K562 (cell line): ENCODE measurements at regions not wholly inside any gene's neighbourhood (a gene's known extent, or its start where the extent isn't known, plus 50 kb on each side); places are given as distances from the start of the nearest gene placed in this dataset.

Source experiments
- ATAC-seq: fragments of 200-7000 bp; cut with Tn5 transposase; 3 replicates; pipeline ENCODE4 v1.9.1; 2020; ENCODE audit warnings: moderate library complexity
- BruUV-seq: library from RNA; stranded (reverse); fragments of 400-500 nt; replicated peaks from 2 replicates; lab custom pipeline; 2021; lab: Mats Ljungman, UMichigan
- CTCF ChIA-PET: fragments of 300-600 bp; formaldehyde crosslinking; extraction: SDS; loops from one replicate; lab custom pipeline; 2021; ENCODE audit warnings: low intra/inter-chr PET ratio; lab: Yijun Ruan, JAX
- POLR2A ChIA-PET: fragments of 300-600, 350-650 bp; sonication (Branson Sonifier 250); formaldehyde crosslinking; extraction: SDS; loops from one replicate; lab custom pipeline; 2021; ENCODE audit warnings: antibody characterized with exemption, inconsistent platforms; lab: Yijun Ruan, JAX
- DNase-seq, 4 experiments: peaks; one replicate each; pipeline versions ENCODE4 v3.0.0 to v3.0.0-alpha.2; 2011 to 2018; ENCODE audit warnings: low spot score in 3 of 4, mixed read lengths in 3 of 4; ENCODE audit errors: extremely low read depth in 1 of 4
- FAIRE-seq: peaks from 2 replicates; lab custom pipeline; 2011; peaks lifted over from hg19 to GRCh38; lab: Jason Lieb, UNC
- H2AFZ ChIP-seq: 2 replicates; pipeline ENCODE4 v1.6.0; 2011; ENCODE audit warnings: low read depth, low read length, control low read depth, inconsistent platforms
- H3K27ac ChIP-seq: fragments of 200-600 bp; 3 replicates; pipeline ENCODE4 v1.8.0; 2011; ENCODE audit warnings: low read depth, mild to moderate bottlenecking, control low read depth, inconsistent platforms, low read length, moderate library complexity, mixed read lengths; ENCODE audit errors: extremely low read depth
- H3K27me3 ChIP-seq, 2 experiments: fragments of 300-600 bp in 1 of 2; 2 replicates in 1 of 2; 3 replicates in 1 of 2; pipeline versions ENCODE4 v1.6.0 to v1.8.0; 2011; ENCODE audit warnings: inconsistent platforms in 2 of 2, low read length in 2 of 2, mild to moderate bottlenecking in 1 of 2, mixed read lengths in 1 of 2, moderate library complexity in 1 of 2; ENCODE audit not compliant: control insufficient read depth in 2 of 2, insufficient read depth in 2 of 2
- H3K36me3 ChIP-seq: fragments of 300-600 bp; 3 replicates; pipeline ENCODE4 v1.8.0; 2011; ENCODE audit warnings: mild to moderate bottlenecking, low read length, inconsistent platforms; ENCODE audit not compliant: control insufficient read depth, insufficient read depth
- H3K4me1 ChIP-seq, 2 experiments: fragments of 200-600 bp in 1 of 2; replicated peaks in 1 of 2; 2 replicates in 1 of 2; 3 replicates in 1 of 2; pipeline versions ENCODE4 v1.5.1 to v1.8.0; 2011; ENCODE audit warnings: inconsistent platforms in 2 of 2, low read length in 2 of 2, mild to moderate bottlenecking in 1 of 2, mixed read lengths in 1 of 2, moderate library complexity in 1 of 2; ENCODE audit not compliant: control insufficient read depth in 2 of 2, insufficient read depth in 2 of 2
- H3K4me2 ChIP-seq: 2 replicates; pipeline ENCODE4 v1.6.1; 2011; ENCODE audit warnings: low read length, control low read depth, inconsistent platforms, mixed read lengths; ENCODE audit not compliant: insufficient read depth
- H3K4me3 ChIP-seq: fragments of 200-600 bp; sonication (generic), shearing (Covaris generic); 2 replicates; pipeline ENCODE4 v1.5.1; 2016; ENCODE audit warnings: control low read depth, inconsistent platforms
- H3K79me2 ChIP-seq: fragments of 200-600 bp; 3 replicates; pipeline ENCODE4 v1.8.0; 2011; ENCODE audit warnings: low read length, inconsistent platforms; ENCODE audit not compliant: control insufficient read depth, insufficient read depth
- H3K9ac ChIP-seq, 2 experiments: 2 replicates each; pipeline versions ENCODE4 v1.6.0 to v1.6.1; 2011; ENCODE audit warnings: low read depth in 2 of 2, low read length in 2 of 2, control low read depth in 1 of 2, inconsistent platforms in 1 of 2, mild to moderate bottlenecking in 1 of 2, mixed read lengths in 1 of 2; ENCODE audit not compliant: insufficient read depth in 1 of 2
- H3K9me1 ChIP-seq: one replicate; pipeline ENCODE4 v1.6.0; 2011; ENCODE audit warnings: inconsistent platforms, mild to moderate bottlenecking, low read length, moderate library complexity; ENCODE audit not compliant: control insufficient read depth, insufficient read depth
- H3K9me3 ChIP-seq: replicated peaks from 2 replicates; pipeline ENCODE4 v1.5.1; 2011; ENCODE audit warnings: low read depth, low read length, inconsistent platforms; ENCODE audit not compliant: control insufficient read depth, insufficient read depth
- H4K20me1 ChIP-seq: replicated peaks from 2 replicates; pipeline ENCODE4 v1.6.1; 2011; ENCODE audit warnings: low read length, inconsistent platforms, mixed read lengths; ENCODE audit not compliant: control insufficient read depth, insufficient read depth
- CCNT2 ChIP-seq: IDR thresholded peaks from 2 replicates; pipeline ENCODE4 v1.6.1; 2011; ENCODE audit warnings: borderline replicate concordance, low read depth, mild to moderate bottlenecking, moderate library complexity, mixed read lengths, low read length; ENCODE audit not compliant: insufficient read length; ENCODE audit errors: extremely low read depth
- NR3C1 ChIP-seq: sonication (generic); formaldehyde crosslinking; IDR thresholded peaks from 2 replicates; pipeline ENCODE4 v1.8.1; 2022; ENCODE audit warnings: missing genetic modification reagents
- ZNF133 ChIP-seq: fragments of 250-450 bp; sonication (Bioruptor Pico); IDR thresholded peaks from 2 replicates; pipeline ENCODE4 v1.4.0; 2020; ENCODE audit warnings: mild to moderate bottlenecking
- WGBS: fragments of 100-300 bp; shearing (Covaris generic); methylation state at CpG from one replicate; pipeline ENCODE4 v1.1.6; 2016; ENCODE audit warnings: low coverage, mixed read lengths; ENCODE audit not compliant: insufficient coverage; ENCODE audit errors: missing lambda C conversion rate; 5-methylcytosine and 5-hydroxymethylcytosine counted together
- in situ Hi-C: fragments of 300-500 bp; cut with MboI; formaldehyde crosslinking; loops from 4 replicates; pipeline ENCODE4 v1.15.0; 2018; ENCODE audit warnings: inconsistent platforms, mixed read lengths
- intact Hi-C: fragments of 100-400 bp; cut with micrococcal nuclease; formaldehyde crosslinking; loops from 2 replicates; pipeline ENCODE4 v1.14.2; 2022
- TF ChIP-seq, protein P1 (sequence below): sonication (generic); formaldehyde crosslinking; IDR thresholded peaks from 2 replicates; pipeline ENCODE4 v1.8.0; 2022; ENCODE audit warnings: mild to moderate bottlenecking, missing genetic modification reagents
- TF ChIP-seq, protein P2 (sequence below): fragments of 450-650 bp; conservative IDR thresholded peaks from 2 replicates; pipeline ENCODE4 v1.6.1; 2016; ENCODE audit warnings: missing genetic modification characterization, low read depth, mild to moderate bottlenecking, missing compliant biosample characterization, moderate library complexity
- TF ChIP-seq, protein P3 (sequence below): fragments of 250-450 bp; sonication (Bioruptor Pico); IDR thresholded peaks from 2 replicates; pipeline ENCODE4 v1.8.0; 2022; ENCODE audit warnings: inconsistent platforms
- TF ChIP-seq, protein P4 (sequence below): sonication (generic); formaldehyde crosslinking; IDR thresholded peaks from 2 replicates; pipeline ENCODE4 v1.8.1; 2023; ENCODE audit warnings: missing genetic modification reagents, mild to moderate bottlenecking, borderline replicate concordance

DNA sequence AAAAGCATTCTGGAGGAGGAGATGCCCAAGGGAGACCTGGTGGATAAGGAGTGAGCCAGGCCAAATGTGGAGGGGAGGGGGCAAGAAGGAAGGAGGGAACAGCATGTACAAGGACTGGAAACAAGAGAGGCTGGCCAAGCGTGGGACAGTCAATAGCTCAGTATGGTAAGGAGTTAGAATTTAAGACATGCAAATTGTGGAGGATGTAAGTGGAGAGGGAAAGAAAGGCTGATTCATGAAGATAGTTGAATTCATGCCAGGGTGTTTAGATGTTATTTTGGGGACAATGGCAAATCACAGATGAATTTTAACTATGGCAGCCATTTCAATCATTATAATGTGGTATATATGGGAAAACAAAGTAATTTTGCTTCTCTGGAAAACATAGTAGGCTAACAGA, 462.3 kb downstream of the MEIS1 start:
- TF ChIP-seq NR3C1 (CRISPR knock-in tag) (no peak), CCNT2 (no peak)
- no peaks in the 10 kb centered on the region for H3K79me2 ChIP-seq
- H3K9ac ChIP-seq = no peak overlapping the region
- H3K4me2 ChIP-seq = no peak overlapping the region
- no peak for FAIRE-seq
- H3K9me3 ChIP-seq = no peaks in the 10 kb centered on the region
- WGBS = 0% methylated on average over 1 of the region's 1 CpG
- H3K27ac ChIP-seq = no peak overlapping the region
- no peaks in the 10 kb centered on the region for H3K4me1 ChIP-seq
- no peak for DNase-seq
- no peak overlapping the region for H2AFZ ChIP-seq
- no peak for ATAC-seq
- no peaks in the 10 kb centered on the region for H3K9me1 ChIP-seq
- H4K20me1 ChIP-seq = no peaks in the 10 kb centered on the region
- no peaks in the 10 kb centered on the region for H3K27me3 ChIP-seq
- no TSS peak for BruUV-seq
- CTCF ChIA-PET = no interaction called here
- intact Hi-C loops (no loop called here), in situ Hi-C loops (no loop called here)
- H3K4me3 ChIP-seq = no peak overlapping the region
- H3K36me3 ChIP-seq = no peaks in the 10 kb centered on the region
- POLR2A ChIA-PET = no interaction called here

DNA sequence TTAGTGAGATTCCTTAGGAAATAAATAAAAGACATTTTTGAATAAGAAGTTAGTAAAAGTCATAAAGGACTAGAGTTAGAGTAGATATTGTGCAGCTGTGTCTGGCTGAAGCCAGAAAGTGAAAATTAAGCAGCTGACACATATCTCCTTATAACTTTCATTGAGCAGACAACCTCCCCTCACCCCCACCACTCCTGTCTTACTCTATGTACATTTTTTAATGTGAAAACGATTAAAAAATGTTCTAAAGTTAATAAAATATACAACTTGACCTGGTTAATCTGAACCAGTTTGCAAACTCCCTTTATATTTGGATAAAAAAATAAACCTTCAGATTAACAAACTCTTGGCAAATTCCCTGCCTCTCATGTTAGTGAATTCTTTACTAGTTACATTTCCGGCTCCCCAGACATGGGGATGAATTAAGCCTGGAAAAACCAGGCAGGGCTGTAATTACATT, 462.8 kb downstream of the MEIS1 start:
- no peak overlapping the region for H3K4me3 ChIP-seq
- no TSS peak for BruUV-seq
- H3K36me3 ChIP-seq = no peaks in the 10 kb centered on the region
- no peaks in the 10 kb centered on the region for H3K79me2 ChIP-seq
- WGBS = 0% methylated on average over 2 of the region's 2 CpGs
- H2AFZ ChIP-seq = no peak overlapping the region
- H3K27ac ChIP-seq = no peak overlapping the region
- ATAC-seq (no peak), FAIRE-seq (no peak), DNase-seq (no peak)
- no peaks in the 10 kb centered on the region for H3K9me3 ChIP-seq
- in situ Hi-C loops (no loop called here), intact Hi-C loops (no loop called here)
- H4K20me1 ChIP-seq = no peaks in the 10 kb centered on the region
- no peaks in the 10 kb centered on the region for H3K27me3 ChIP-seq
- H3K9ac ChIP-seq = no peak overlapping the region
- no peaks in the 10 kb centered on the region for H3K9me1 ChIP-seq
- no peaks in the 10 kb centered on the region for H3K4me1 ChIP-seq
- no peak overlapping the region for H3K4me2 ChIP-seq
- ChIA-PET POLR2A (no interaction called here), CTCF (no interaction called here)
- TF ChIP-seq, protein P1, sequence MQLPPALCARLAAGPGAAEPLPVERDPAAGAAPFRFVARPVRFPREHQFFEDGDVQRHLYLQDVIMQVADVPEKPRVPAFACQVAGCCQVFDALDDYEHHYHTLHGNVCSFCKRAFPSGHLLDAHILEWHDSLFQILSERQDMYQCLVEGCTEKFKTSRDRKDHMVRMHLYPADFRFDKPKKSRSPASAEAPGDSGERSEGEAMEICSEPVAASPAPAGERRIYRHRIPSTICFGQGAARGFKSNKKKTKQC (CRISPR knock-in tag) = no peak
- no peak for TF ChIP-seq ZNF133 (CRISPR knock-in tag)
- TF ChIP-seq, protein P2, sequence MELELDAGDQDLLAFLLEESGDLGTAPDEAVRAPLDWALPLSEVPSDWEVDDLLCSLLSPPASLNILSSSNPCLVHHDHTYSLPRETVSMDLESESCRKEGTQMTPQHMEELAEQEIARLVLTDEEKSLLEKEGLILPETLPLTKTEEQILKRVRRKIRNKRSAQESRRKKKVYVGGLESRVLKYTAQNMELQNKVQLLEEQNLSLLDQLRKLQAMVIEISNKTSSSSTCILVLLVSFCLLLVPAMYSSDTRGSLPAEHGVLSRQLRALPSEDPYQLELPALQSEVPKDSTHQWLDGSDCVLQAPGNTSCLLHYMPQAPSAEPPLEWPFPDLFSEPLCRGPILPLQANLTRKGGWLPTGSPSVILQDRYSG (tag) = no peak
- TF ChIP-seq, protein P3, sequence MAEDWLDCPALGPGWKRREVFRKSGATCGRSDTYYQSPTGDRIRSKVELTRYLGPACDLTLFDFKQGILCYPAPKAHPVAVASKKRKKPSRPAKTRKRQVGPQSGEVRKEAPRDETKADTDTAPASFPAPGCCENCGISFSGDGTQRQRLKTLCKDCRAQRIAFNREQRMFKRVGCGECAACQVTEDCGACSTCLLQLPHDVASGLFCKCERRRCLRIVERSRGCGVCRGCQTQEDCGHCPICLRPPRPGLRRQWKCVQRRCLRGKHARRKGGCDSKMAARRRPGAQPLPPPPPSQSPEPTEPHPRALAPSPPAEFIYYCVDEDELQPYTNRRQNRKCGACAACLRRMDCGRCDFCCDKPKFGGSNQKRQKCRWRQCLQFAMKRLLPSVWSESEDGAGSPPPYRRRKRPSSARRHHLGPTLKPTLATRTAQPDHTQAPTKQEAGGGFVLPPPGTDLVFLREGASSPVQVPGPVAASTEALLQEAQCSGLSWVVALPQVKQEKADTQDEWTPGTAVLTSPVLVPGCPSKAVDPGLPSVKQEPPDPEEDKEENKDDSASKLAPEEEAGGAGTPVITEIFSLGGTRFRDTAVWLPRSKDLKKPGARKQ (CRISPR knock-in tag) = no peak
- TF ChIP-seq, protein P4, sequence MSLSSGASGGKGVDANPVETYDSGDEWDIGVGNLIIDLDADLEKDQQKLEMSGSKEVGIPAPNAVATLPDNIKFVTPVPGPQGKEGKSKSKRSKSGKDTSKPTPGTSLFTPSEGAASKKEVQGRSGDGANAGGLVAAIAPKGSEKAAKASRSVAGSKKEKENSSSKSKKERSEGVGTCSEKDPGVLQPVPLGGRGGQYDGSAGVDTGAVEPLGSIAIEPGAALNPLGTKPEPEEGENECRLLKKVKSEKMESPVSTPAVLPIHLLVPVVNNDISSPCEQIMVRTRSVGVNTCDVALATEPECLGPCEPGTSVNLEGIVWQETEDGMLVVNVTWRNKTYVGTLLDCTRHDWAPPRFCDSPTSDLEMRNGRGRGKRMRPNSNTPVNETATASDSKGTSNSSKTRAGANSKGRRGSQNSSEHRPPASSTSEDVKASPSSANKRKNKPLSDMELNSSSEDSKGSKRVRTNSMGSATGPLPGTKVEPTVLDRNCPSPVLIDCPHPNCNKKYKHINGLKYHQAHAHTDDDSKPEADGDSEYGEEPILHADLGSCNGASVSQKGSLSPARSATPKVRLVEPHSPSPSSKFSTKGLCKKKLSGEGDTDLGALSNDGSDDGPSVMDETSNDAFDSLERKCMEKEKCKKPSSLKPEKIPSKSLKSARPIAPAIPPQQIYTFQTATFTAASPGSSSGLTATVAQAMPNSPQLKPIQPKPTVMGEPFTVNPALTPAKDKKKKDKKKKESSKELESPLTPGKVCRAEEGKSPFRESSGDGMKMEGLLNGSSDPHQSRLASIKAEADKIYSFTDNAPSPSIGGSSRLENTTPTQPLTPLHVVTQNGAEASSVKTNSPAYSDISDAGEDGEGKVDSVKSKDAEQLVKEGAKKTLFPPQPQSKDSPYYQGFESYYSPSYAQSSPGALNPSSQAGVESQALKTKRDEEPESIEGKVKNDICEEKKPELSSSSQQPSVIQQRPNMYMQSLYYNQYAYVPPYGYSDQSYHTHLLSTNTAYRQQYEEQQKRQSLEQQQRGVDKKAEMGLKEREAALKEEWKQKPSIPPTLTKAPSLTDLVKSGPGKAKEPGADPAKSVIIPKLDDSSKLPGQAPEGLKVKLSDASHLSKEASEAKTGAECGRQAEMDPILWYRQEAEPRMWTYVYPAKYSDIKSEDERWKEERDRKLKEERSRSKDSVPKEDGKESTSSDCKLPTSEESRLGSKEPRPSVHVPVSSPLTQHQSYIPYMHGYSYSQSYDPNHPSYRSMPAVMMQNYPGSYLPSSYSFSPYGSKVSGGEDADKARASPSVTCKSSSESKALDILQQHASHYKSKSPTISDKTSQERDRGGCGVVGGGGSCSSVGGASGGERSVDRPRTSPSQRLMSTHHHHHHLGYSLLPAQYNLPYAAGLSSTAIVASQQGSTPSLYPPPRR = no peak
